Coronary artery (tissue), 2 donors: ENCODE measurements at regions not wholly inside any gene's neighbourhood (a gene's known extent, or its start where the extent isn't known, plus 50 kb on each side); places are given as distances from the start of the nearest gene placed in this dataset.

Experiments used
- DNase-seq: peaks from one replicate; pipeline ENCODE4 v3.0.0-alpha.2; 2017; ENCODE audit warnings: low spot score
- H3K27ac ChIP-seq, 2 donors: fragments of 200-600 bp; sonication (generic); one replicate each; pipeline ENCODE4 v1.5.1; 2016 to 2019
- H3K4me3 ChIP-seq: fragments of 200-600 bp; sonication (generic); 2 replicates; pipeline ENCODE4 v1.5.1; 2016; ENCODE audit warnings: mild to moderate bottlenecking, moderate library complexity
- CTCF ChIP-seq: fragments of 200-600 bp; sonication (generic); IDR thresholded peaks from one replicate; pipeline ENCODE4 v1.5.1; 2019; ENCODE audit warnings: antibody characterized with exemption

GRCh38 chr2:103818176-103818575 is 1035.7 kb upstream of the POU3F3 start:
- DNase-seq = no peak
- Histone ChIP-seq H3K4me3 (no peak overlapping the region), H3K27ac (no peak overlapping the region)
- TF ChIP-seq CTCF = no peak

GRCh38 chr2:103819599-103819998 is 1034.3 kb upstream of the POU3F3 start:
- no peak overlapping the region for H3K4me3 ChIP-seq
- H3K27ac ChIP-seq = no peak overlapping the region
- DNase-seq = no peak
- no peak for TF ChIP-seq CTCF

- no peak overlapping the region for H3K27ac ChIP-seq
- H3K4me3 ChIP-seq = no peak overlapping the region
- DNase-seq = no peak
- no peak for TF ChIP-seq CTCF
Observed at GRCh38 chr2:103823847-103824246, 1030.1 kb upstream of the POU3F3 start.

DNA sequence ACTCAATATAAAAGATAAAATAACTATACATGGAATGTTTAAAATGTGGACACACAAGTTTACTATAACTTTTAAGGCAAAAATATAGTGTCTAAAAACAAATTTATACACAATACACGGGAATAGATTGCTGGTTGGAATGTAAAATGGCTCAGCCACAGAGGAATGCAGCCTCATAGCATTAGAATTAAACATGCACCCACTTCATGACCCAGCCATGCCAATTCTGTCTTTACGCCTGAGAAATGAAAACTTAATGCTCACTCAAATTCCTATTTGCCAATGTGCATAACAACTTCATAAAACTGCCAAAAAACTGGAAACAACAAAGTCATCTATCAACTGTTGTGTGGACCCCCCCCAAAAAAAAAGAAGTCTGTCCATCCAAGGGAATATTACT is 1006.6 kb upstream of the POU3F3 start:
- H3K4me3 ChIP-seq = no peak overlapping the region
- no peak overlapping the region for H3K27ac ChIP-seq
- no peak for DNase-seq
- no peak for TF ChIP-seq CTCF

DNA sequence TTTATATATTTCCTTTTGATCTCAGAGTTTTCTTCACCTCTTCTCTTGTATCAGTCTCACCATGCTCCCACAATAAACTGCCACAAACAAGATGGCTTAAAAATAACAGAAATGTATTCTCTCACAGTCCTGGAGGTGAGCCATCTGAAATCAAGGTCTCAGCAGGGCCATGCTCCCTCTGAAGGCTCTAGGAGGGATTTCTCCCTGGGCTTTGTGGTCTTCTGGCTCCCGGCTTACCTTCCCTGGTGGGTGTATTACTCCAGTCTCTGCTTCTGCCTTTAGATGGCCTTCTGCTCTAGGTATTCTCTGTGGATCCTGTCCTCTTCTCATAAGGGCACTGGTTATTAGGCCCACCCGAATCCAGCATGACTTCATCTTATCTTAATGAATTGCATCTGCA is 994.7 kb upstream of the POU3F3 start:
- TF ChIP-seq CTCF = no peak
- Histone ChIP-seq H3K4me3 (no peak overlapping the region), H3K27ac (no peak overlapping the region)
- no peak for DNase-seq

DNA sequence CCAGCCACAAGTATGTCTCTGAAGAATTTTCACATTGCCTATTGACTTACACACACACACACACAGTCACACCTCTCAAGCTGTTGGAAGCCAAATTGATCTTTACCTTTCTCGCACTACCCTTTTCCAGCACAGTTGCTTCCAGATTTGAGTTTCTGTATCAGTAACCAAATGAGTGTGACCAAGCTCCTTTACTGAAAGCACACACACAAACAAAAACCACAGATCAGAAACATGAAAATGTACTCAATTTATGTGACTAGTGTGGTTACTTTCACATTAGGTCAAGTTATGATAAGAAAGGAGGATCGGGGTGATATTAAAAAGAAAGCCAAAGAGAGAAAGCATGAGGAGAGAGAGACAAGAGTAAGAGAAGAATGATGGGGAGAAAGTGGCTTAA is 993.9 kb upstream of the POU3F3 start:
- no peak for TF ChIP-seq CTCF
- Histone ChIP-seq H3K4me3 (no peak overlapping the region), H3K27ac (no peak overlapping the region)
- no peak for DNase-seq

DNA sequence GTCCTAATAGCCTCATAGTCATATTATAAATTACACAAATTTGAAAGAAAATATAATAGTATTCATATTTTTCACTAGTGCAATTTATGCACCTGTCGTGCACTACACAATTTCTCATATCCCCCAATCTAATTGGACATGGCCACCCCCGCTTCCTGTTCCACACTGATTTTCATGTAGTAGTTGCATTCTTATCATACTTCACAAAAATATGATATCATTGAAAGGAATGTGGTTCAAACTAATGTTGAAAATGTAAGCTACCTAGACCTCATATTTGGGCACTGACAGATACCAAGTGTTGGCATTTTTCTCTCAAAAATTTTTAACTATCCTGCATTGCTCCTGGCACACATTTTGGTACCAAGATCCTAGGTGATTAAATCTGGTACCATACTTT is 985.5 kb upstream of the POU3F3 start:
- Histone ChIP-seq H3K27ac (no peak overlapping the region), H3K4me3 (no peak overlapping the region)
- TF ChIP-seq CTCF = no peak
- no peak for DNase-seq
